ENCODE measurements at regions not wholly inside any gene's neighbourhood (a gene's known extent, or its start where the extent isn't known, plus 50 kb on each side); places are given as distances from the start of the nearest gene placed in this dataset.

GRCh38 chr10:125217990-125218675, 57.8 kb upstream of the CTBP2 start:
- Mint-ChIP-seq H3K27ac (ENCODE audit: unreplicated experiment) (no peak overlapping the region), H3K27me3 (ENCODE audit: unreplicated experiment) (peaks cover 17% of the 10 kb centered on the region), H3K4me3 (ENCODE audit: unreplicated experiment) (no peak overlapping the region), H3K4me1 (ENCODE audit: unreplicated experiment) (peaks cover 8% of the 10 kb centered on the region), H3K36me3 (ENCODE audit: unreplicated experiment) (no peaks in the 10 kb centered on the region), H3K9me3 (ENCODE audit: unreplicated experiment) (no peaks in the 10 kb centered on the region)
- no peak for DNase-seq (ENCODE audit: extremely low spot score, unreplicated experiment)
- TF ChIP-seq, protein P1, sequence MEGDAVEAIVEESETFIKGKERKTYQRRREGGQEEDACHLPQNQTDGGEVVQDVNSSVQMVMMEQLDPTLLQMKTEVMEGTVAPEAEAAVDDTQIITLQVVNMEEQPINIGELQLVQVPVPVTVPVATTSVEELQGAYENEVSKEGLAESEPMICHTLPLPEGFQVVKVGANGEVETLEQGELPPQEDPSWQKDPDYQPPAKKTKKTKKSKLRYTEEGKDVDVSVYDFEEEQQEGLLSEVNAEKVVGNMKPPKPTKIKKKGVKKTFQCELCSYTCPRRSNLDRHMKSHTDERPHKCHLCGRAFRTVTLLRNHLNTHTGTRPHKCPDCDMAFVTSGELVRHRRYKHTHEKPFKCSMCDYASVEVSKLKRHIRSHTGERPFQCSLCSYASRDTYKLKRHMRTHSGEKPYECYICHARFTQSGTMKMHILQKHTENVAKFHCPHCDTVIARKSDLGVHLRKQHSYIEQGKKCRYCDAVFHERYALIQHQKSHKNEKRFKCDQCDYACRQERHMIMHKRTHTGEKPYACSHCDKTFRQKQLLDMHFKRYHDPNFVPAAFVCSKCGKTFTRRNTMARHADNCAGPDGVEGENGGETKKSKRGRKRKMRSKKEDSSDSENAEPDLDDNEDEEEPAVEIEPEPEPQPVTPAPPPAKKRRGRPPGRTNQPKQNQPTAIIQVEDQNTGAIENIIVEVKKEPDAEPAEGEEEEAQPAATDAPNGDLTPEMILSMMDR (IDR thresholded peaks at IDR 0.05): no peak

DNA sequence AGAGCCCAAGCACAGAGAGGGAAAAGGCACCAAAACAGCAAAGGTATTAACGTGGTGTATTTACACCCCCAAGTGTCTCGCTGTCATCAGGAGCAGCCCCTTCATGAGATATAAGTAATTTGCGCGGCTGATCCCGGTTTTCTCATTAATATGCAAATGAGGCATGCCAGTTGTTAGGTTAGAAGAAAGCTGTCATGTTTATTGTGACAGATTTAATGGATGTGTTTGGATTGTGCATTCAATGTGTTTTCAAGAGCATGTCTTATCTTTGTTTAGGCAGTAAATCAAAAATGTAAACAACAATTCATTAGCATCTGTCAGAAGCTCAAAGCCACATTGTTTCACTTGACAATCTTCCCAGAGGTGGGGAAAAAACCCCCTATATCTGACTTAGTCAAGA, 56.5 kb upstream of the CTBP2 start:
- Mint-ChIP-seq H3K27me3 (ENCODE audit: unreplicated experiment) (peaks cover 27% of the 10 kb centered on the region), H3K4me1 (ENCODE audit: unreplicated experiment) (peaks cover 8% of the 10 kb centered on the region), H3K4me3 (ENCODE audit: unreplicated experiment) (no peak overlapping the region), H3K36me3 (ENCODE audit: unreplicated experiment) (no peaks in the 10 kb centered on the region), H3K9me3 (ENCODE audit: unreplicated experiment) (no peaks in the 10 kb centered on the region), H3K27ac (ENCODE audit: unreplicated experiment) (no peak overlapping the region)
- no peak for DNase-seq (ENCODE audit: extremely low spot score, unreplicated experiment)
- TF ChIP-seq, protein P1 (IDR thresholded peaks at IDR 0.05): no peak

DNA sequence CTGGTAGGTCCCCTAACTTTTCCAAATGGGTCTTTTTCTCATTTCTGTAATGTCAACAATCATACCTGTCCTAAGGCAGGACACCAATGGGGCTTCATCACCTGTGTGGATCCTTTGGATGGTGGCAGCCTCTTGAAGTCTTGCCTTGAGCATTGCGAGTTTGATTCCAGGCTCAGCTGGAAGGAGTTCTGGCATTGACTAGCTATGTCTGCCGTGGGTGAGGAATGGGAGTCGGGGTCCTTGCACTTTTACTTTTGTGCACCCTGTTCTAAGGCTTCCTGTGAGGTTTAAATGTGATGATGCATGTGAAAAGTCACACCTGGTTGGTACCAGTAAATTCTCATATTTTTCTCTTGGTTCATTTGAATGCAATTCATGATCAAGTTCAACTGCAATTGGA, 55.9 kb upstream of the CTBP2 start:
- no peak for DNase-seq (ENCODE audit: extremely low spot score, unreplicated experiment)
- H3K4me1 Mint-ChIP-seq (ENCODE audit: unreplicated experiment): peaks cover 8% of the 10 kb centered on the region
- H3K4me3 Mint-ChIP-seq (ENCODE audit: unreplicated experiment): no peak overlapping the region
- TF ChIP-seq, protein P1 (IDR thresholded peaks at IDR 0.05): no peak
- no peak overlapping the region for H3K27ac Mint-ChIP-seq (ENCODE audit: unreplicated experiment)
- no peaks in the 10 kb centered on the region for H3K9me3 Mint-ChIP-seq (ENCODE audit: unreplicated experiment)
- H3K27me3 Mint-ChIP-seq (ENCODE audit: unreplicated experiment): peaks cover 24% of the 10 kb centered on the region
- H3K36me3 Mint-ChIP-seq (ENCODE audit: unreplicated experiment): no peaks in the 10 kb centered on the region

DNA sequence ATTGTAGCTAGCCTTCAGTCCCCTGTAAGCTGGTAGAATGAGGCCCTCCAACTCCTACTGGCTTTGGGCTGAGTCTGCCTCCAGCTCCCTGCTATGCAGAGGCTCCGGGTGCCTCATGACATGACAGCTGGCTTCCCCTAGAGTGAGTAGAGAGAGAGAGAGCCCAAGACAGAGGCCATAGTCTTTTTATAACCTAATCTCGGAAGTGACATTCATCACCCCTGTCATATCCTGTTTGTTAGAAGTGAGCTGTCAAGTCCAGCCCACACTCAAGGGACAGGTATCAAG, 53.9 kb upstream of the CTBP2 start:
- H3K4me1 Mint-ChIP-seq (ENCODE audit: unreplicated experiment): peaks cover 17% of the 10 kb centered on the region
- H3K9me3 Mint-ChIP-seq (ENCODE audit: unreplicated experiment): no peaks in the 10 kb centered on the region
- H3K27me3 Mint-ChIP-seq (ENCODE audit: unreplicated experiment): peaks cover 21% of the 10 kb centered on the region
- no peak overlapping the region for H3K4me3 Mint-ChIP-seq (ENCODE audit: unreplicated experiment)
- DNase-seq (ENCODE audit: extremely low spot score, unreplicated experiment): no peak
- TF ChIP-seq, protein P1 (IDR thresholded peaks at IDR 0.05): no peak
- no peak overlapping the region for H3K27ac Mint-ChIP-seq (ENCODE audit: unreplicated experiment)
- no peaks in the 10 kb centered on the region for H3K36me3 Mint-ChIP-seq (ENCODE audit: unreplicated experiment)

DNA sequence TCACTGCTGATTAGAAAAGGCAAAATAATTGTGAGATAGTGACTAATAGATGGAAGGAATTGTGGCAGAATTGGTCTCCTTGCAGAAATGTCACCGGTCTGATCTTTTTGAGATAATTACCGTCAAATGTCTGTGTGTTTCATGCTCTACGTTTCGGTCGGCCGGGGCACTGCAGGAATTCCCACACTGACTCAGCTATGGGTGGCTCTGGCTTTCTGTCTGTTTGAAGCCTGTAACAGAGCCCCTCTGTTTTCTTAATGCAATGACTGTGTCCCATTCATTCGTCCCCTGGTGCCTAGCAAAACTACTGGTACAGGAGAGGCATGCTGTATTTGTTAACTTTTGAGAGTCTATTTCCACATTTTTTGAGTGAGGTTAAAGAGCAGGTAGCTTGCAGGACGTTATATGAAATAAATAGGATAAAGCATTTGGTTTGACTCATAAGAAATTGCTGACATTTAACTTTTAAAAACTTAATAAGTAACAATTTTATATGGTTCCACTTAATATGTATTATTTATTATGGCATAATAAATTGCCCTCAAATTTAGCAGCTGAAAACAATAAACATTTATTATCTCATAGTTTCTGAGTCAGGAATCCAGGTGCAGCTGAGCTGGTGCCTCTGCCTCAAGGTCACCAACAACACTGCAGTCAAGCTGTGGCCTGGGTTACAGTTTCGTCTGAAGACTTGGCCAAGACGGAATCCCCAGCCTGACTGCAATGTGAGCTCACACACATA, 53.3 kb upstream of the CTBP2 start:
- H3K27me3 Mint-ChIP-seq (ENCODE audit: unreplicated experiment): peaks cover 21% of the 10 kb centered on the region
- no peaks in the 10 kb centered on the region for H3K36me3 Mint-ChIP-seq (ENCODE audit: unreplicated experiment)
- H3K9me3 Mint-ChIP-seq (ENCODE audit: unreplicated experiment): no peaks in the 10 kb centered on the region
- H3K4me3 Mint-ChIP-seq (ENCODE audit: unreplicated experiment): no peak overlapping the region
- H3K27ac Mint-ChIP-seq (ENCODE audit: unreplicated experiment): no peak overlapping the region
- no peak for DNase-seq (ENCODE audit: extremely low spot score, unreplicated experiment)
- TF ChIP-seq, protein P1 (IDR thresholded peaks at IDR 0.05): no peak
- H3K4me1 Mint-ChIP-seq (ENCODE audit: unreplicated experiment): peaks cover 21% of the 10 kb centered on the region
